ENCODE measurements at regions not wholly inside any gene's neighbourhood (a gene's known extent, or its start where the extent isn't known, plus 50 kb on each side); places are given as distances from the start of the nearest gene placed in this dataset.
"Not testable (repeated sequence)": the region's sequence is repeated elsewhere in the genome, so short reads cannot be mapped to it uniquely, and the experiment has no call there.

GRCh38 chr12:5165296-5165970, 121.8 kb downstream of the KCNA5 start:
- no peak for DNase-seq (ENCODE audit: low read depth in 2 of 2)

DNA sequence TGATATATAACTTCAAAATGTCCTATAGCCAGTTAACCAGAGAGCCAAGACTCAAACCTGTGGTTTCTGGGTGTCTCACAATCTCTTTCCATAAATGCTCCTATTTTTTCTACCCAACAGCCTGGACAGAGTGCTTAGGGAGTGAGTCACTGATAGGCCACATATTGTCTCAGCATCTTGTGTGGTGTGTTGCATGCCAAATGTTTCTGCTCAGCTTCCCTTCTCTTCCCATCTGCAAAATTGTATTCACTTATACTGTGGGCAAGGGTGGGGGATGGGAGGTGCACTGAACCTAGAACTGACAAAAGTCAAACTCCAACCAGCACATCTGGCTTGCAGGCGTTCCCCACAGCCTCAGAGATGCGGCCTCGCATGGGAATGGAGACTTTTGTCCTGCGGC, 123.3 kb downstream of the KCNA5 start:
- peak in 1 of 2 donors; percentile 1 for DNase-seq (ENCODE audit: low read depth in 2 of 2)

DNA sequence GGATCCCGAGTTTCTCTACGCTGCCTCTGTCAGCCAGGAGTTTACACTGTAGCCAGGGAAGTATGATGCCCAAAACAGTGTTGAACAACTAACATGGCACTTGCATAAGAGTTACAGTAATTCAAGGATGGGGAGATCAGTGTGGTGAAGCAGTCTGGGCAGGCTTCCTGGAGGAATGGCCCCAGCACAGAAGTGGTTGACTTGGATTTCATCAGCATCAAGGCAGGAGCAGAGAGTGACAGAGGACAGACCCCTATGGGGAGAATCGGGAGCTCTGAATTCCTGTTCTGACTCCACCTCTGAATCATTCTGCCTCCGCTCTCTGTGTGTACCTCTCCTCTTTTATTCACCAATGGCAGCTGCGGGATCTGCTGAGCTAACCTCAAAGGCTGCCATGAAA, 124.5 kb downstream of the KCNA5 start:
- DNase-seq (ENCODE audit: low read depth in 2 of 2) = no peak

- DNase-seq (ENCODE audit: low read depth in 2 of 2) = no peak
Measured at GRCh38 chr12:5170844-5171243, 127.2 kb downstream of the KCNA5 start.

GRCh38 chr12:5171701-5172100, 128.0 kb downstream of the KCNA5 start:
- peak; percentile 3 to 22 for DNase-seq (ENCODE audit: low read depth in 2 of 2)

GRCh38 chr12:5172886-5173285, 129.2 kb downstream of the KCNA5 start:
- DNase-seq (ENCODE audit: low read depth in 2 of 2) = no peak

DNA sequence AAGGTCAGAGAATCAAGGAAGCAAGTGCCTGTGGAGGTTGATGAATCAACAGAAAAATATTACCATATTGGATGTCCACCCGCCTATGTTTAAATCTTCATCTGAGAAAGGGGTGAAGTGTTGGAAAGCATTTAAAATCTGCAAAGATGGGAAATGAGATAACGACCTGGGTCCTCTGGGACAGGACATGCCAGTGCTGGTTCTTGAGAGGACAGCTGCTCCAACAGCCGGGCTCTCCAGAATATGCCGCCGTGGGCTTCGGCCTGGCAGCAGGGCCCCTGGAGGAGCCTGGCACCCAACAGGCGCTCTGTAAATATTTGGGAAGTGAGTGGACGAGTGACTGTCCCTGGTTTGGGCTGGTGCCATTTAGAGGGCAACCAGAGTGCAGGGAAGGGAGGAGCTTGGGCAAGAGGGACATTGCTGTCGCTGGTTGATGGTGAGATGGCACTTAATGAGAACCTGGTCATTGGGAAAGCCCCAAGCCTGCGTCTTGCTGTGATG, 129.9 kb downstream of the KCNA5 start:
- DNase-seq (ENCODE audit: low read depth in 2 of 2) = no peak

DNA sequence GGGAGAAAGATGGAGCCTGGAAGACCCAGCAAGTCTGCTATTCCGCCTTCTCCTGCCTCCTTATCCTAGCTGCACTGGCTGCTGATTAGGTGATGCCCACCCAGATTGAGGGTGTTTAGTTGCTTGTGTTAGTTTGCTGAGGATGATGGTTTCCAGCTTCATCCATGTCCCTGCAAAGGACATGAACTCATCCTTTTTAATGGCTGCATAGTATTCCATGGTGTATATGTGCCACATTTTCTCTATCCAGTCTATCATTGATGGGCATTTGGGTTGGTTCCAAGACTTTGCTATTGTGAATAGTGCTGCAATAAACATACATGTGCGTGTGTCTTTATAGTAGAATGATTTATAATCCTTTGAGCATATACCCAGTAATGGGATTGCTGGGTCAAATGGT, 131.7 kb downstream of the KCNA5 start:
- not testable (repeated sequence) for DNase-seq (ENCODE audit: low read depth in 2 of 2)

- DNase-seq (ENCODE audit: low read depth in 2 of 2) = no peak
Measured at GRCh38 chr12:5176036-5176435, 132.4 kb downstream of the KCNA5 start.

GRCh38 chr12:5177096-5177495, 133.4 kb downstream of the KCNA5 start:
- DNase-seq (ENCODE audit: low read depth in 2 of 2) = no peak

DNA sequence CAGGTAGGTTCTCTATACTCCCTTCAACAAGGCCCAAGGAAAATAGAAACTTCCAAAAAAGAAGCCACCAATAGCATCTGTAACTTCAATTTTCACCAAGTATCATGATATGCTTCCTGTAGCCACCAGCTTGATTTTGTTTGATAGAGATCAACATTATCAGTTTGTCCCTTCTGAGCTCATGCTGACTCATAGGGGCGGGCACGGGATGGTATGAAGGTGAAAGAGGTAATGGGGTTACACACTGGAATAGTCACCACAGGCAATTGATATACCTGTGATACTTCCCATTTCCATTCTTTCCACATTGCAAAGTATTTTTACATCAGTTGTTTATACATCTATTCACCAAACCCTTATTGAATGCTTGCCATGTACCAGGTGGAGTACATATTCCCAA, 134.1 kb downstream of the KCNA5 start:
- no peak for DNase-seq (ENCODE audit: low read depth in 2 of 2)

DNA sequence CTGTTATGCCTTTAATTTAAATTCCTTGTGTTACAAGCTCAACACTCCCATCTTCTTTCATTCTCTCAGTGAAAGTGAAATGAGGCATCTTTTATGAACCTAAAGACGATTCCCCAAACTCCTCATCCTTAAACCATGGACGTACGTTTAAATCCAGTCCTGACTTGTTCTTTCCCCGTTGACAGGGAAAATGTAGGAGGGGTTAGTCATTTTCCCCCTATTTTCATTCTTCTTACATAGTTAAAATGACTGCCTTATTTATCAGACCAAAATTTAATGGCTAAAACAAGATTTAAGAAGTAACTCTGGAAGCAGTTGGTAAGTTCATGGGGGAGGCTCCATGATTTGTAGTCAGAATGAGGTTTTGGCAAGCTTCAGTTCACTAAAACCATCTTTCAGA, 134.9 kb downstream of the KCNA5 start:
- DNase-seq (ENCODE audit: low read depth in 2 of 2) = no peak

- DNase-seq (ENCODE audit: low read depth in 2 of 2) = no peak
Measured at GRCh38 chr12:5180496-5180895, 136.8 kb downstream of the KCNA5 start.

- no peak for DNase-seq (ENCODE audit: low read depth in 2 of 2)
Measured at GRCh38 chr12:5184186-5184585, 140.5 kb downstream of the KCNA5 start.

DNA sequence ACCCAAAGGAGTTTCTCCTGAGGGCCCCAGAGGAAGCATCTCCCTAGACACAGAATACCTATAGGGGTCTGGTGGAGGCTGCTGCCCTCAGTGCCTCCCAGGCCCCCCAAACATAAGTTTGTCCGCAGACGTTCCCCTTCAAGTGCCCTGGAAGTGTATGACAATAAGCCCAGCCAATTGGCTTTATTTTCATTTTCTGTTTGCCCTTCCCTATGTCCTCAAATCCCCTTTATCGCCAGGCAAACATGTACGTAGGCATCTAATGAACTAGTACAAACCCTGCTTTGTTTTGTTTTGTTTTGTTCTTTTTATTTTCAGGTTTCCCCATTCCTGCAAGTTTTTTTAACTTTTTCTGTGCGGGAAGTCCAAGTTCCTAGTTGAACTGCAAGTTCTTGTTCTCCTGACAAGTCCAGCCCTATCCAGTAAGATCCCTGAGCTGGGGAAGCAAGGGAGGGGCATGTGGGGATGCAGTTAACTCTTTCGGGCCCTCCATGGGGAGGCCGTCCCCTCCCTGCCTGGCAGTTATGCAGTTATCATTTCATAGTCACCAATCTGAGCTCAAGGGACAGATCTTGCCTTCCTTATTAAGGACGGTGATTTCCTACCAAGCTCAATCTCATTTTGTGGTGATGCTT, 141.9 kb downstream of the KCNA5 start:
- no peak for DNase-seq (ENCODE audit: low read depth in 2 of 2)

GRCh38 chr12:5186715-5187114, 143.0 kb downstream of the KCNA5 start:
- no peak for DNase-seq (ENCODE audit: low read depth in 2 of 2)

GRCh38 chr12:5187136-5187535, 143.5 kb downstream of the KCNA5 start:
- no peak for DNase-seq (ENCODE audit: low read depth in 2 of 2)

DNA sequence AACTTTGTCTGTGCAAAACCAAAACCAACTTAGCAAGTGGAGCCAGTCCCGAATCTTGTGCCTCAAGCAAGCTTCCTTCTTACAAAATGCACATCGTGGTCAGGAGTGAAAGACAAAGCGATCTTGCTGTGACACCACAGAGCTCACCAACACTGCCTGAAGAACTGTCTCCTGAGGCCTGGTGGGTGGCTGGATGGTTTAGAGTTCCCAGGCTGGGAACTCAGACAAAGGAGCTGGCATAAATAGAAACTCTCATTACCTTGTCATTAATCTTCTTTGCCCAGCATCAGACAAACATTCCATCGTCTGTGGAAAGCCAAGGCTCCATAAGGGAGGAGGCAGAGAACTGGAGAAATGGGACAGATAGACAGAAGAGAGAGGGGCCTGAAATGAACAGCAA, 144.8 kb downstream of the KCNA5 start:
- no peak for DNase-seq (ENCODE audit: low read depth in 2 of 2)

DNA sequence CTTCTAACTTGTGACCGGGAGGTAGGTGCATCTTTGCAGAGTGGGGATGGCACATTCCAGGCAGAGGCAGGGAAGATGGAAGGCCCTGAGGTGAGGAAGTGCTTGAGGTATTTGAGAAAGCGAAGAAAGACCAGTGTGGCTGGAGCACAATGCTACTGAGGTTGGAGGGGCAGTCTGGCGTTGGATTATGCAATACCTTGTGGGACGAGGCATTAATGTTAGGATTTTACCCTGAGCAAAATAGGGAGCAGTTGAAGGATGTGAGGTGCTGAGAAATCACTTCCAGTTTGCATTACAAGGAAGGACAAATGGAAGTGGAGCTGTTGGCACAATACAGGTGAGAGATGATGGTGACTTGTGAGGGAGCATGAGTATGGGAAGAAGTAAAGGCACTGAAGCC, 145.5 kb downstream of the KCNA5 start:
- DNase-seq (ENCODE audit: low read depth in 2 of 2) = no peak

DNA sequence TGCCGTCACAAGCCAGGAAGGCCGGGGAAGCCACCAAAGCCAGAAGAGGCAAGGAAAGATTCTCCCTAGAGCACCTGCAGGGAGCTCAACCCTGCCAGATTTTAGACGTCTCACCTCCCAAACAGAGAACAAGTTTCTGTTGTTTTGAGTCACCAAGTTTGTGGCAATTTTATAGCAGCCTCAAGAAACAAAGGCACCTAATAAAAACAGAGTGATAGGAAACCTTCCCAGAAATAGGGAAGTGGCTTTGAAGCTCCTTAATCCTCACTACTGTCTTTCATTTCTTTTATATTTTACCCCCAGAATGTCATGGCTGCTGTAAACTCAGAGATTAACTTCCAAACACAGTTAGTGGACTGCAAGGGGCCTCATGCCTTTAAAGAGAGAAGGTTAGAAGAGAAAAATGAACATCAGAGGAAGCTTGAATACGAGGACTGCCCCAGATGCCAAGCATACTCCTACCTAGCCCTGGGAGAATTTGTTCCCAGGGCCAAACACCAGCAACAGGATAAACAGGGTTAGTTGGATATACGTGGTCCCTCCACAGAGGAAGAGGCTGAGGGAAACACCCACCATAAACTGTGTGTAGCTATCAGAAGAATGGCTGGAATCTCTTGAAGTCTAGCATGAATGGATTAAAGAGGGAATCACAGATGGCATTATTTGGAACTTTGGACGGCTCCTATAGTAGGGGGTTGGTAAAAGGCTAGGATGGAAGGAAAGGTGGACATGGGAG, 148.3 kb downstream of the KCNA5 start:
- no peak for DNase-seq (ENCODE audit: low read depth in 2 of 2)

- no peak for DNase-seq (ENCODE audit: low read depth in 2 of 2)
Measured at GRCh38 chr12:5192726-5193125, 149.0 kb downstream of the KCNA5 start.

DNA sequence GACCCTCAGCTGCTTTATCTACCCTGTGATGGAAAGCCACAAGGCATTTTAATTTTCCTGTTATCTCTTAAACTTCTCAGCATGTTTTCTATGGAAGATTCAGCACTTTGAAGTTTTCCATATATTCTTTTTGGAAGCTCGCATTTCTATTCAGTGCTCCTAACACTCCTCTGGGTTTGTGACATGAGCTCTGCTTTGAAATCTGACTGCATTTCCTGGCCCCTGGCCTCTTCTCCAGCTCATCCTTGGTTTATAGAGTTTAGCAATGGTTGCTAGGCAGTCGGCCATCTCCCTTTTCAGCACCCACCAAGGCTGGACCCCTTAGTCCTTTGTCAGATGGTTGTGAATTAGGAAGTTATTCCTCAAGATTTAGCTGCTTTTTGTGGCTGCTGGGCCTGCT, 150.6 kb downstream of the KCNA5 start:
- DNase-seq (ENCODE audit: low read depth in 2 of 2) = no peak

- no peak for DNase-seq (ENCODE audit: low read depth in 2 of 2)
Measured at GRCh38 chr12:5195244-5195643, 151.6 kb downstream of the KCNA5 start.

All from dermis microvascular lymphatic vessel endothelial cell (primary cell).